Astrocyte of the cerebellum (primary cell): ENCODE measurements at regions not wholly inside any gene's neighbourhood (a gene's known extent, or its start where the extent isn't known, plus 50 kb on each side); places are given as distances from the start of the nearest gene placed in this dataset.

Source experiments
- DNase-seq: peaks from one replicate; pipeline ENCODE4 v3.0.0-alpha.2; 2011; ENCODE audit warnings: low read depth
- H3K4me3 ChIP-seq: 2 replicates; pipeline ENCODE4 v1.5.1; 2011; ENCODE audit warnings: mild to moderate bottlenecking, low read depth, low read length, moderate library complexity
- CTCF ChIP-seq: IDR thresholded peaks from 2 replicates; pipeline ENCODE4 v1.5.1; 2012; ENCODE audit warnings: low read length, low read depth, moderate library complexity, mild to moderate bottlenecking; ENCODE audit errors: missing control alignments
- in situ Hi-C: cut with HindIII; loops from 2 replicates; pipeline ENCODE4 v1.10.0; 2017; ENCODE audit warnings: low sequenced_read_pairs

GRCh38 chr2:22329211-22330154, 1055.5 kb upstream of the KLHL29 start:
- no peak overlapping the region for H3K4me3 ChIP-seq
- TF ChIP-seq CTCF: no peak
- in situ Hi-C loops: no loop called here
- DNase-seq: no peak

- TF ChIP-seq CTCF: no peak
- no peak for DNase-seq
- in situ Hi-C loops: no loop called here
- H3K4me3 ChIP-seq: no peak overlapping the region
These were observed 1048.6 kb upstream of the KLHL29 start for GRCh38 chr2:22336414-22336813.

GRCh38 chr2:22340716-22341115, 1044.3 kb upstream of the KLHL29 start:
- H3K4me3 ChIP-seq: no peak overlapping the region
- in situ Hi-C loops: no loop called here
- TF ChIP-seq CTCF: no peak
- no peak for DNase-seq

GRCh38 chr2:22347306-22347705, 1037.7 kb upstream of the KLHL29 start:
- DNase-seq: no peak
- TF ChIP-seq CTCF: no peak
- H3K4me3 ChIP-seq: no peak overlapping the region
- in situ Hi-C loops: no loop called here

GRCh38 chr2:22350621-22351020, 1034.4 kb upstream of the KLHL29 start:
- no peak overlapping the region for H3K4me3 ChIP-seq
- no peak for TF ChIP-seq CTCF
- no peak for DNase-seq
- in situ Hi-C loops: no loop called here

GRCh38 chr2:22355816-22356433, 1029.1 kb upstream of the KLHL29 start:
- in situ Hi-C loops: no loop called here
- DNase-seq: peak; percentile 0
- peak; percentile 68 for TF ChIP-seq CTCF
- no peak overlapping the region for H3K4me3 ChIP-seq
